Right lobe of liver (tissue), 4 donors: ENCODE measurements at regions not wholly inside any gene's neighbourhood (a gene's known extent, or its start where the extent isn't known, plus 50 kb on each side); places are given as distances from the start of the nearest gene placed in this dataset.

Source experiments
- POLR2A ChIP-seq: fragments of 450-650 bp; IDR thresholded peaks from one replicate; pipeline ENCODE4 v1.6.1; 2017; ENCODE audit warnings: antibody characterized with exemption, mild to moderate bottlenecking
- TF ChIP-seq, protein P1 (sequence below), 4 donors: fragments of 200-600 bp in 3 of 4; fragments of 450-650 bp in 1 of 4; IDR thresholded peaks; one replicate each; pipeline versions ENCODE4 v1.5.1 to v1.8.0; 2016 to 2022; ENCODE audit warnings: antibody characterized with exemption in 4 of 4, mild to moderate bottlenecking in 2 of 4
- donor health status: DM: no; HTN: no; CAD: no.
- donor health status: DM: no; HTN: no; CAD: no.
- donor health status: DM: no; HTN: yes; CAD: no.

DNA sequence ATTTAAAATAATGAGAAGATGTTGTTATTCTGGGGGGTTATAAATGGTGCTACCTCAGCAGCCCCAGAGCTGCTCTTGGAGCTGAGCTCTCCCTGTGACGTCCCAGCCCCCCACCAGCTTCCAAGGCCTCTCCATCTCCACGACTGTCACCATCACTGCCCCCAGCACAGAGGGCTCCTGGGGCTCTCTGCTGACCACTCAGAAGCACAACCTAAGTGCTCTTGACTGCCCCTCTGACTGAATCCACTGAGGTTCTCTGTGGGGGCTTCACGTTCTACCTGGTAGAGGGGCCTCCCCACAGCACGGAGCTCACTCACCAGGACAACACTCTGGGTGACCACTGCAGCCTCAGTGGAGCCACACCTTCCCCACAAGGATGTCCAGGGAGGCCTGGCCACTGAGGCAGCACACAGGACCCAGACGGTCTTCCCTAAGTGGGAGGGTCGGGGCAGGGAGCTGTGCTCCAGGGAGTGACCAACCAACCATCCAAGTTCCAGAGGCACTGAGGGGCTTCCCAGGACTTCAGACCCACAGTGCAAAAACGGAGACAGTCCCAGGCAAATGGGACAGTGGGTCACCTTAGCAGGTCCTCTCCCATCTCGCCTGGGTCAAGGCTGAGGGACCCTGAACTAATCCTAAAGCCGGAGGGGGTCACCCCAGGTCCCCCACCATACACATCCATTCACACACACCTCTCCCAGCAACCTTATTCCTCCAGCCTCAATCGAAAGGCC, 121.0 kb upstream of the PPP2R2D start:
- TF ChIP-seq, protein P1, sequence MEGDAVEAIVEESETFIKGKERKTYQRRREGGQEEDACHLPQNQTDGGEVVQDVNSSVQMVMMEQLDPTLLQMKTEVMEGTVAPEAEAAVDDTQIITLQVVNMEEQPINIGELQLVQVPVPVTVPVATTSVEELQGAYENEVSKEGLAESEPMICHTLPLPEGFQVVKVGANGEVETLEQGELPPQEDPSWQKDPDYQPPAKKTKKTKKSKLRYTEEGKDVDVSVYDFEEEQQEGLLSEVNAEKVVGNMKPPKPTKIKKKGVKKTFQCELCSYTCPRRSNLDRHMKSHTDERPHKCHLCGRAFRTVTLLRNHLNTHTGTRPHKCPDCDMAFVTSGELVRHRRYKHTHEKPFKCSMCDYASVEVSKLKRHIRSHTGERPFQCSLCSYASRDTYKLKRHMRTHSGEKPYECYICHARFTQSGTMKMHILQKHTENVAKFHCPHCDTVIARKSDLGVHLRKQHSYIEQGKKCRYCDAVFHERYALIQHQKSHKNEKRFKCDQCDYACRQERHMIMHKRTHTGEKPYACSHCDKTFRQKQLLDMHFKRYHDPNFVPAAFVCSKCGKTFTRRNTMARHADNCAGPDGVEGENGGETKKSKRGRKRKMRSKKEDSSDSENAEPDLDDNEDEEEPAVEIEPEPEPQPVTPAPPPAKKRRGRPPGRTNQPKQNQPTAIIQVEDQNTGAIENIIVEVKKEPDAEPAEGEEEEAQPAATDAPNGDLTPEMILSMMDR (IDR thresholded peaks at IDR 0.05) = no peak
- no peak for TF ChIP-seq POLR2A
